ENCODE measurements at regions not wholly inside any gene's neighbourhood (a gene's known extent, or its start where the extent isn't known, plus 50 kb on each side); places are given as distances from the start of the nearest gene placed in this dataset.

GRCh38 chr5:174173766-174174165 is 128.3 kb downstream of the NSG2 start:
- H3K4me3 ChIP-seq (ENCODE audit: control insufficient read depth, low read depth, low read length) = no peak overlapping the region
- TF ChIP-seq CTCF (conservative IDR thresholded peaks at IDR 0.05; ENCODE audit: control insufficient read depth, insufficient read depth, low read depth, low read length) = no peak
- DNase-seq (ENCODE audit: low read depth) = no peak

- no peak for TF ChIP-seq CTCF (conservative IDR thresholded peaks at IDR 0.05; ENCODE audit: control insufficient read depth, insufficient read depth, low read depth, low read length)
- DNase-seq (ENCODE audit: low read depth) = no peak
- no peak overlapping the region for H3K4me3 ChIP-seq (ENCODE audit: control insufficient read depth, low read depth, low read length)
These were observed 130.3 kb downstream of the NSG2 start for GRCh38 chr5:174175716-174176268.

GRCh38 chr5:174176511-174176910 is 131.0 kb downstream of the NSG2 start:
- TF ChIP-seq CTCF (conservative IDR thresholded peaks at IDR 0.05; ENCODE audit: control insufficient read depth, insufficient read depth, low read depth, low read length) = no peak
- DNase-seq (ENCODE audit: low read depth) = no peak
- H3K4me3 ChIP-seq (ENCODE audit: control insufficient read depth, low read depth, low read length) = no peak overlapping the region

- DNase-seq (ENCODE audit: low read depth) = no peak
- H3K4me3 ChIP-seq (ENCODE audit: control insufficient read depth, low read depth, low read length) = no peak overlapping the region
- no peak for TF ChIP-seq CTCF (conservative IDR thresholded peaks at IDR 0.05; ENCODE audit: control insufficient read depth, insufficient read depth, low read depth, low read length)
These were observed 132.0 kb downstream of the NSG2 start for GRCh38 chr5:174177531-174177930.

GRCh38 chr5:174177976-174178605 is 132.6 kb downstream of the NSG2 start:
- no peak for DNase-seq (ENCODE audit: low read depth)
- no peak for TF ChIP-seq CTCF (conservative IDR thresholded peaks at IDR 0.05; ENCODE audit: control insufficient read depth, insufficient read depth, low read depth, low read length)
- H3K4me3 ChIP-seq (ENCODE audit: control insufficient read depth, low read depth, low read length) = no peak overlapping the region

GRCh38 chr5:174180639-174181038 is 135.1 kb downstream of the NSG2 start:
- no peak for TF ChIP-seq CTCF (conservative IDR thresholded peaks at IDR 0.05; ENCODE audit: control insufficient read depth, insufficient read depth, low read depth, low read length)
- H3K4me3 ChIP-seq (ENCODE audit: control insufficient read depth, low read depth, low read length) = no peak overlapping the region
- DNase-seq (ENCODE audit: low read depth) = no peak

All from fibroblast of mammary gland (primary cell).